Epithelial cell of esophagus (primary cell): ENCODE measurements at regions not wholly inside any gene's neighbourhood (a gene's known extent, or its start where the extent isn't known, plus 50 kb on each side); places are given as distances from the start of the nearest gene placed in this dataset.

Source experiments
- DNase-seq: peaks from one replicate; pipeline ENCODE4 v3.0.0; 2010; ENCODE audit warnings: low read depth
- H3K4me3 ChIP-seq: 2 replicates; pipeline ENCODE4 v1.5.1; 2011; ENCODE audit warnings: mild to moderate bottlenecking, low read length, control low read depth
- TF ChIP-seq, protein P1 (sequence below): IDR thresholded peaks from 2 replicates; pipeline ENCODE4 v1.5.1; 2011; ENCODE audit warnings: low read depth, mild to moderate bottlenecking, low read length, control low read depth, inconsistent platforms; ENCODE audit not compliant: insufficient read depth; ENCODE audit errors: missing control alignments

DNA sequence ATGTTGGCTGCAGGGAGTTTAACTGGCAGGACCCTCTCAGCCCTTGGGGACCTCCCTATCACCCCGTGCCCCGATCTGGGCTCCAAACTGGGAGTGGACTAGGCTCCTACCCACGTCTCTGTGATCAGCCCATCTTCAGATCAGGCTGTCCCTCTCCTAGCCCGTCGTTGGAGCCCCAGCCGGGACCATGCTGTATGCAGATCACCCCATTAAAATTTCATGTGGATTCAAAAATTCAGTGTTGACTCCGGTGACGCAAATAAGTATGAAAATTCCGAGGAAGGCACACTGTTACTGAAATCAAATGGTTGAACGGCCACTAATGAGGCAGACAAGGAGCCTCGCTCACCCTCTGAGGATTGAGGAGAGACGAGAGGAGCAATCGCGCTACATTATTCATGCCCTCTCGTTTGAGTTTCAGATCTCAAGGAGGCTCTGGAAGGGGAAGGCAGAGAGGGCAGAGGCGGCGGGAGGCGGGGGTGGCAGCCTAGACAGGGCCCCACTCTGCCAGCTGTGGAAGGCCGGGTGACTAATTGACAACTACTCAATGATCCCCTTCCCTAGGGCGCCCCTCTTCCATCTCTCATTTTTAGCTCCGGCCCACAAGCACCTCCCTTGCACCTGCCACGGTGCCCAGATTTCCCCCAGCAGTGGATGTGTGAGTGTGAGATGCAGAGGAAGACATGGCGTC, 255.4 kb downstream of the MIAT start:
- H3K4me3 ChIP-seq, result no peak overlapping the region
- TF ChIP-seq, protein P1, sequence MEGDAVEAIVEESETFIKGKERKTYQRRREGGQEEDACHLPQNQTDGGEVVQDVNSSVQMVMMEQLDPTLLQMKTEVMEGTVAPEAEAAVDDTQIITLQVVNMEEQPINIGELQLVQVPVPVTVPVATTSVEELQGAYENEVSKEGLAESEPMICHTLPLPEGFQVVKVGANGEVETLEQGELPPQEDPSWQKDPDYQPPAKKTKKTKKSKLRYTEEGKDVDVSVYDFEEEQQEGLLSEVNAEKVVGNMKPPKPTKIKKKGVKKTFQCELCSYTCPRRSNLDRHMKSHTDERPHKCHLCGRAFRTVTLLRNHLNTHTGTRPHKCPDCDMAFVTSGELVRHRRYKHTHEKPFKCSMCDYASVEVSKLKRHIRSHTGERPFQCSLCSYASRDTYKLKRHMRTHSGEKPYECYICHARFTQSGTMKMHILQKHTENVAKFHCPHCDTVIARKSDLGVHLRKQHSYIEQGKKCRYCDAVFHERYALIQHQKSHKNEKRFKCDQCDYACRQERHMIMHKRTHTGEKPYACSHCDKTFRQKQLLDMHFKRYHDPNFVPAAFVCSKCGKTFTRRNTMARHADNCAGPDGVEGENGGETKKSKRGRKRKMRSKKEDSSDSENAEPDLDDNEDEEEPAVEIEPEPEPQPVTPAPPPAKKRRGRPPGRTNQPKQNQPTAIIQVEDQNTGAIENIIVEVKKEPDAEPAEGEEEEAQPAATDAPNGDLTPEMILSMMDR, result no peak
- DNase-seq, result no peak

GRCh38 chr22:26914519-26915185, 257.3 kb downstream of the MIAT start:
- no peak for DNase-seq
- TF ChIP-seq, protein P1, result no peak

GRCh38 chr22:26916236-26916635, 258.8 kb downstream of the MIAT start:
- no peak overlapping the region for H3K4me3 ChIP-seq
- TF ChIP-seq, protein P1, result no peak
- peak; percentile 52 for DNase-seq

More at GRCh38 chr22:26914519-26915185, 257.3 kb downstream of the MIAT start:
- H3K4me3 ChIP-seq, result no peak overlapping the region

- H3K4me3 ChIP-seq, result no peak overlapping the region
- TF ChIP-seq, protein P1, result no peak
- DNase-seq, result no peak
Observed at GRCh38 chr22:26918226-26918625, 260.8 kb downstream of the MIAT start.

DNA sequence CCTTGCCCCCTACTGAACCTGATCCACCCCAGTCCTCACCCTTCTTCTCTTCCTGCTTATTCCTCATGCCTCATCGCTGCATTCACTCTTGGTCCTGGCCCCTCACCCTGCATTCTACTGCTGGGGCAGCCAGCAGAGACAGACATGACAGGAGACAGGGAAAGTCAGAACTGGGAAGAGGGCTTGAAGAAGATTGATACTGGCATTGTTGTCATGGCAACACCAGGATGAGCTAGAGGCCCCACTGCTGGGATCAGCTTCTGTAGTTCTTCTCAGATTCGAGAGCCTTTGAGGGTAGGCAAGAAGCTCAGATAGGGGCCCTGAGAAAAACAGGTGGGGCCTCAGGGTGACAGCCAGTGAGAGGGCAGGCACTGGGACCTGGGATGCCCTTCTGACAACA, 264.3 kb downstream of the MIAT start:
- TF ChIP-seq, protein P1, result no peak
- H3K4me3 ChIP-seq, result no peak overlapping the region
- DNase-seq, result no peak

- H3K4me3 ChIP-seq, result no peak overlapping the region
- peak; percentile 9 for DNase-seq
- TF ChIP-seq, protein P1, result no peak
Observed at GRCh38 chr22:26922806-26923205, 265.4 kb downstream of the MIAT start.
